Right hindlimb (tissue), 1 donor: ENCODE measurements at regions not wholly inside any gene's neighbourhood (a gene's known extent, or its start where the extent isn't known, plus 50 kb on each side); places are given as distances from the start of the nearest gene placed in this dataset.
"Not testable (repeated sequence)": the region's sequence is repeated elsewhere in the genome, so short reads cannot be mapped to it uniquely, and the experiment has no call there.

Experiments used
- DNase-seq: peaks from one replicate; pipeline ENCODE4 v3.0.0-alpha.2; 2018

DNA sequence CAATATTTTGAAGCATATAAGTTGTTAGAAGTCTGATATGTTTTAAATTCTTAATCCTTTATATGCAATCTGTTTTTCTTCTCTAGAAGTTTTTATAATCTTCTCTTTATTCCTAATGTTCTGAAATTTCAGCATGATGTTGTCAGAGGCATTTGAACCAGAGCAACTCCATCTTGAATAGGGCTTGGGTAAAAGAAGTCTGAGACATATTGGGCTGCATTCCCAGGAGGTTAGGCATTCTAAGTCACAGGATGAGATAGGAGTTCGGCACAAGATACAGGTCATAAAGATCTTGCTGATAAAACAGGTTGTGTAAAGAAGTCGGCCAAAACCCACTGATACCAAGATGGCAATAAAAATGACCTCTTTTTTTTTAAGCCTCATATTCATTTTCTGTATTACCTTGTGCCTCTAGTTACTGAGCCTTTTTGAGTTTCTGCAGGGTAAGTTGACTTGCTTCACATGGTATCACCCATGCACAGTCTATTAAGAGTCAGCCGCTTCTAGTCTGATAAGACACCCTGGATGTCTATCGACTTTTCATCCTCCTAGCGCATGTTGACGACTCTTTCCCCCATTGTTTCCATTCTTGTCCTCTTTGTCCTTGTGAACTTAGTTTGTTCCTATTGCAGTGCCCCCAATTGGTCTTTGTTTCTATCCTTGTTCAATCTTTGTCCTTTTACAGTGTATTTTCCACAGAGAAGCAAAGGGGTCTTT lies 80.8 kb upstream of the RNU6-1 start:
- no peak for DNase-seq

- DNase-seq, result no peak
Observed at GRCh38 chr15:67922106-67922675, 82.3 kb upstream of the RNU6-1 start.

DNA sequence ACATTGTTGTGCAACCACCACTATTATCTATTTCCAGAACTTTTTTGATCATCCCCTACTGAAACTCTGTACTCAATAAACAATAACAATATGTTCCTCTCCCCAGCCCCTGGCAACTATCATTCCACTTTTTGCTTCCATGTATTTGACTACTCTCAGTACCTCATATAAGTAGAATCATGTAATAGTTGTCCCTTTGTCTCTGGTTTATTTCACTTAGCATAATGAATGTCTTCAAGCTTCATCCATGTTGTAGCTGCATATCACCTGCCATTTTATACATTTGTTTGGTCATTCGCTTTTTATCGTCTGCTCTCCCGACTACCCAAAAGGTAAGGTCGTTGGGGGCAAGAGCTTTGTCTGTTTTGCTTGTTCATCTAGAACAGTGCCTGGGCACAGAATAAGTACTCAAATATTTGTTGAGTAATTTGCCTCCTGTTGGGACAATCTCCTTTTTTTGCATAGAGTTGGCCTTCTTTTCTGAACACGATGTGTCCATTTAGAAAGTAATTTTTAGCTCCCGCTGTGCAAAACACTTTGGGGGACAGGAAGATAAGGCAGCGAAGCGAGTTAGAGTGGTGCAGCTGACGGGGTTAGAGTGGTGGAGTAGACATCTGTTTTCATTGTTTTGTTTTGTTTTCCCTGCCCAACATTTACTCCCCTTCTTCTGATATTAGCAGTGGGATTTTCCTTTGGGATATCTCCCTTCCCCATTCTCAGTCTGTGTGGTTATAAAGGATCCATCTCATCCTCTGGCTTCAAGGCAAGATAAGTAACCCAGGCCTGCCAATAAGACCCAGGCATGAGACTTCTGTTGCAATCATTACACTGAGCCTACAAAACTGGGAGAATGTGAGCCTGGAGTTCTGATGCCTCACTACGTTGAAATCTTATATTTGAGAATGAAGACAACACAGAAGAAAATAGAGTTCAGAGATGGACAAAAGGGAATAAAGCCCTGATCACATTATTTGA lies 83.4 kb upstream of the RNU6-1 start:
- no peak for DNase-seq

- DNase-seq, result no peak
Observed at GRCh38 chr15:67924359-67924974, 84.6 kb upstream of the RNU6-1 start.

GRCh38 chr15:67925182-67925581 lies 85.3 kb upstream of the RNU6-1 start:
- DNase-seq, result no peak

DNA sequence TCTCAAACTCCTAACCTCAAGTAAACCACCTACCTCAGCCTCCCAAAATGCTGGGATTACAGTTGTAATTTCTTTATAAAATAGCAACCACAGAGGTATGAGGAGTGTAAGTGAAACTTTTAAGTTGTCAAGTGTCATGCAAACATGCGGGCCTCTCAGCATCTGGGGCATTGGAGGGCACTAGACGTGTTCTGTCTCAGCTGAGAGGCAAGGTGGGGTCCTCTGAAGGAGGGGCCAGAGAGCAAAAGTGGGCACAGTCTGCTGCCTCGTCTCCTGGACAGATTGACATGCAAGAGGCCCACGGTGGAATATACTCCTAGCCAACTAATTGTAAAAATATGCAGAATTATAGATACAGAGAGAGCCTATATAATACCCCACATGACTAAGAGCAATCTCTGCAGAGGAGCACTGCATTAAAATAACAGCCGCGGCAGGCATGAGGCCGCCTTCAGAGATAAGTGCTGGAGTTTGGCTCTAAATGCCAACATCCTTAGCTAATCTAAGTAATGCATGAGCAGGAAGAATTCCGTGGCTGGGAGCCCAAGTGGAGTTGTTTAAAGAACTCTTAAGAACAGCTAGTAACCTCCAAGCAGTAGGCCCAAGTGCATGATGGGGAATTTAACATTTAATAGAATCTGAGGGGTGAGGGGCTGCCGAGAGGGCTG lies 87.8 kb upstream of the RNU6-1 start:
- peak; percentile 57 for DNase-seq

- no peak for DNase-seq
Observed at GRCh38 chr15:67928666-67929065, 88.8 kb upstream of the RNU6-1 start.

DNA sequence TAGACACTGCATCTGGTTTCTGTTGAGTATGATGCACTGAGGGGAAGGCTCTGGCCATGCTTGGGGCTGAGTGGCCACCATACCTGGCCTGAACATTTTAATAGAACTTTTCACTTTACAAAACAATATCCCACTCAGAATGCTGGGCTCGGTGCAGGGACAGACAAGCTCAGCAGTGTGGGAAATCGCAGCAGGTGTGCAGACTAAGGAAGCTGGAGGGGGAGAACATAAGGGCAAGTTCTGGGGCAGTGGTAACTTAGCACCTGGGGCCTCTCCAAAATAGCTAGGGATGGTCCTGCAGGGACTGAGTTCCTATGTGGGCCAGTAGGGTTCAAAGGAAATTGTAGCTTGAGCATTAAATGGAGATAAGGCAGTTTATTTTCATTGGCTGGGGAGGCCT lies 90.9 kb upstream of the RNU6-1 start:
- no peak for DNase-seq

GRCh38 chr15:67931861-67932260 lies 92.0 kb upstream of the RNU6-1 start:
- no peak for DNase-seq

- DNase-seq, result not testable (repeated sequence)
Observed at GRCh38 chr15:67934126-67934525, 94.3 kb upstream of the RNU6-1 start.

GRCh38 chr15:67935244-67935643 lies 95.4 kb upstream of the RNU6-1 start:
- no peak for DNase-seq

- no peak for DNase-seq
Observed at GRCh38 chr15:67936258-67936657, 96.4 kb upstream of the RNU6-1 start.

- no peak for DNase-seq
Observed at GRCh38 chr15:67937153-67937761, 97.4 kb upstream of the RNU6-1 start.

- DNase-seq, result not testable (repeated sequence)
Observed at GRCh38 chr15:67939179-67939578, 99.3 kb upstream of the RNU6-1 start.

- not testable (repeated sequence) for DNase-seq
Observed at GRCh38 chr15:67939588-67940323, 99.9 kb upstream of the RNU6-1 start.

- no peak for DNase-seq
Observed at GRCh38 chr15:67940324-67940719, 100.5 kb upstream of the RNU6-1 start.

DNA sequence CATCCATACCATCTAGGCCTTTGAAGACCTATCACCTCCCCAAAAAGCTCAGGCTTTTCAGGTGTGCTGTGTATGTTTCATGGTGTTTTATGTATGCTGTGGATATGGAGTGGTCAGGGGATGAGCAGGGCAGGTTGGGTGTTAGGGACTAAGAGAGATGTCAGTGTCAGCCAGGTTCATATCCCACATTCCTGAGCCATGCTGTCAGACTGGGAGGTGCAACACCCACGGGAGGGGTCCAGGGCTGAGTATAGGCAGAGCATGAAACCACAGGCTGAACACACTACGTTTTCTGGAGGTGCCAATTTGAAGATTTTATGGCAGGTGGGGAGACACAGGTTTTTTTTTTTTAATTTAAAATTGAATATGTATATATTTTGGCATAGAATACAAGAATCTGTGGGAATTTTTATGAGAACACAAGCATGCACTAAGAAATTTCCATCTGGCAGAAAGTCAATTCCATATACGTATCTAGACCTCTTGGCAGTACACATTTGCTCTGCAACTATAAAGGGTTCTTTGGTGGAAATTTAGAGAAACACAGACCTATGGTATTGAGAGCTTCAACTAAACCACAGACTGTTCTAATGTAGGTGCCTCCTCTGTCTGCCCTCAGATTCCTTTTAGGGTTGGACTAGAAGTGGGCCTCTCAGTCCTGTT lies 101.9 kb upstream of the RNU6-1 start:
- DNase-seq, result no peak

- no peak for DNase-seq
Observed at GRCh38 chr15:67943475-67943874, 103.6 kb upstream of the RNU6-1 start.

- DNase-seq, result peak; percentile 43
Observed at GRCh38 chr15:67944010-67944641, 104.3 kb upstream of the RNU6-1 start.

DNA sequence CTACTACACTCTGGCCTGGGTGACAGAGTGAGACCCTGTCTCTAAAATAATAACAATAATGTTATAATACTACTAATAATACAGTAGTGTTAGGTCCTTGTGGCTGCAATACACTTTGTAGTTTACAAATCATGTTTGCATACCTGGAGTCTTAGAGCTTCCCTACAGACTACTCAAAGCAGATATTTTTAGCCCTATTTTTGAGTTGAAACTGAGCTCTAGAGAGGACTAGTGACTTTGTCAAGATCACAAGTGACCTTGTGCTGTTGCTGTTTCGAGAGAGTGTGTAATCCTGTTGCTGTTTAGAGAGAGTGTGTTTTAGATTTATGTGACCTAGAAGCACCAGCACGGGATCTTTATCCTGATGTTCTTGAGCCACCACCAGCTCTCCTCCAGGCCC lies 105.3 kb upstream of the RNU6-1 start:
- no peak for DNase-seq
